ENCODE measurements at regions not wholly inside any gene's neighbourhood (a gene's known extent, or its start where the extent isn't known, plus 50 kb on each side); places are given as distances from the start of the nearest gene placed in this dataset.

GRCh38 chr3:69438476-69438875 is 52.6 kb upstream of the FRMD4B start:
- Histone ChIP-seq H4K20me1 (ENCODE audit: insufficient read depth, low read length) (no peaks in the 10 kb centered on the region), H3K79me2 (ENCODE audit: insufficient read depth, low read length) (no peaks in the 10 kb centered on the region), H3K36me3 (replicated peaks in 1 of 2; ENCODE audit: control insufficient read depth in 1 of 2, insufficient read depth in 2 of 2, low read length in 2 of 2) (no peaks in the 10 kb centered on the region), H3K9ac (ENCODE audit: insufficient read depth, low read length, poor library complexity, severe bottlenecking) (no peak overlapping the region), H3K9me3 (replicated peaks in 1 of 2; ENCODE audit: control insufficient read depth in 1 of 2, insufficient read depth in 1 of 2, low read length in 2 of 2) (no peaks in the 10 kb centered on the region), H3K4me2 (replicated peaks; ENCODE audit: extremely low read depth, low read length, poor library complexity, severe bottlenecking) (no peak overlapping the region), H3K4me1 (ENCODE audit: control insufficient read depth in 1 of 2, insufficient read depth in 2 of 2, low read length in 2 of 2) (peaks cover 18 to 19% of the 10 kb centered on the region in 2 donors), H3K27ac (ENCODE audit: low read depth in 1 of 2, low read length in 2 of 2) (no peak overlapping the region), H3K27me3 (ENCODE audit: control insufficient read depth in 2 of 2, insufficient read depth in 2 of 2, low read length in 2 of 2) (no peaks in the 10 kb centered on the region), H2AFZ (ENCODE audit: insufficient read depth, low read depth, low read length, poor library complexity, severe bottlenecking) (no peak overlapping the region), H3K4me3 (replicated peaks in 1 of 3; ENCODE audit: low read depth in 2 of 3, low read length in 3 of 3) (no peak overlapping the region)
- Mint-ChIP-seq H3K4me3 (no peak overlapping the region), H3K27me3 (ENCODE audit: low read depth in 3 of 3) (no peaks in the 10 kb centered on the region), H3K4me1 (peaks cover 34% of the 10 kb centered on the region), H3K9me3 (no peaks in the 10 kb centered on the region), H3K36me3 (no peaks in the 10 kb centered on the region), H3K27ac (peak overlapping the region in 2 of 7 donors; percentile 67 to 76)
- no CpG with 5 or more reads among the region's 1 CpG for WGBS (ENCODE audit: insufficient coverage)
- TF ChIP-seq, protein P1, sequence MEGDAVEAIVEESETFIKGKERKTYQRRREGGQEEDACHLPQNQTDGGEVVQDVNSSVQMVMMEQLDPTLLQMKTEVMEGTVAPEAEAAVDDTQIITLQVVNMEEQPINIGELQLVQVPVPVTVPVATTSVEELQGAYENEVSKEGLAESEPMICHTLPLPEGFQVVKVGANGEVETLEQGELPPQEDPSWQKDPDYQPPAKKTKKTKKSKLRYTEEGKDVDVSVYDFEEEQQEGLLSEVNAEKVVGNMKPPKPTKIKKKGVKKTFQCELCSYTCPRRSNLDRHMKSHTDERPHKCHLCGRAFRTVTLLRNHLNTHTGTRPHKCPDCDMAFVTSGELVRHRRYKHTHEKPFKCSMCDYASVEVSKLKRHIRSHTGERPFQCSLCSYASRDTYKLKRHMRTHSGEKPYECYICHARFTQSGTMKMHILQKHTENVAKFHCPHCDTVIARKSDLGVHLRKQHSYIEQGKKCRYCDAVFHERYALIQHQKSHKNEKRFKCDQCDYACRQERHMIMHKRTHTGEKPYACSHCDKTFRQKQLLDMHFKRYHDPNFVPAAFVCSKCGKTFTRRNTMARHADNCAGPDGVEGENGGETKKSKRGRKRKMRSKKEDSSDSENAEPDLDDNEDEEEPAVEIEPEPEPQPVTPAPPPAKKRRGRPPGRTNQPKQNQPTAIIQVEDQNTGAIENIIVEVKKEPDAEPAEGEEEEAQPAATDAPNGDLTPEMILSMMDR (IDR thresholded peaks at IDR 0.05) = no peak
- DNase-seq = no peak
- intact Hi-C loops (cut with micrococcal nuclease) = no loop called here

DNA sequence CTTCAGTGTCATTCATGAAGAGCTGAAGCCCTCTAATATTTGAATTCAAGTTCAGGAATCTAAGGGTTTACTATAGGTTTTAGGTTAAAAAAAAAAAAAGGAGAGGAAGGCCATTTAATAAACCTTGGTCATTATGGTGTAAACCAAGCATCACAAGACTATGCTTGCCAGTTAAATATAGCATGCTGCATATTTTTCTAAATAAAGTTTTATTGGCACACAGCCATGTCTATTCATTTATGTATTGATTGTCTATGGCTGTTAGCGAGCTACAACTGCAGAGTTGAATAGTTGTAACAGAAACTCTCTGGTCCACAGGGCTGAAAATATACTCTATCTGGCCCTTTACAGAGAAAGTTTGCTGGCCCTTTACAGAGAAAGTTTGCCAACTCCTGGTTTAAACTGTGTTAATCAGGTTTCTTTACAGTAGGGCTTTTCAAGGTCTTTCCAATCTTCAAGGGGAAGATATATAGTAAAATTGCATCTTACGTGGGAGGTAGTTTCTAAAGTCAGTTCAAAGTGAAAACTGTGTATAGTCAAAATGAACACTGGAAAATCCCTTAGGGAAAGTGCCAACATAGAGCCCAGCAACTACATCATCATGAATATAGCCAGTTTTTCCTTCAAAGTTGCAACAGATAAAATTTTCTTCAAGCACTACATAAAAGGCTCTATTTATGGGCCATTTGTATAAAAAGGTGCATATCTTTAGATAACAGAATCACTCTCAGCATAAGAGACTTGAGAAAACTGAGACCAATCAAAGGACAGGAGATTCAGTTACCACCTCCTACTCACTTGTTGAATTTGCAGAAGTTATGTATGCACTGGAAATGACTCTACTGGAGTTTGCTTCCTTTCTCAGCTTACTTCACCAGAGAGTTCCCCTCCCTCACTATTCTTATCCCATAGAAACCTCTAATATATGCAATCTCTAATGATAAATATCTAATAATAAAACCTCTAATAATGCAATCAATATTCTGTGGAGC is 49.7 kb upstream of the FRMD4B start:
- H3K4me3 Mint-ChIP-seq = no peak overlapping the region
- no peak overlapping the region for H3K4me3 ChIP-seq (replicated peaks in 1 of 3; ENCODE audit: low read depth in 2 of 3, low read length in 3 of 3)
- no peaks in the 10 kb centered on the region for H3K9me3 Mint-ChIP-seq
- no peaks in the 10 kb centered on the region for H3K27me3 ChIP-seq (ENCODE audit: control insufficient read depth in 2 of 2, insufficient read depth in 2 of 2, low read length in 2 of 2)
- no peaks in the 10 kb centered on the region for H3K79me2 ChIP-seq (ENCODE audit: insufficient read depth, low read length)
- no peak overlapping the region for H2AFZ ChIP-seq (ENCODE audit: insufficient read depth, low read depth, low read length, poor library complexity, severe bottlenecking)
- no peak overlapping the region for H3K4me2 ChIP-seq (replicated peaks; ENCODE audit: extremely low read depth, low read length, poor library complexity, severe bottlenecking)
- TF ChIP-seq, protein P1 (IDR thresholded peaks at IDR 0.05) = no peak
- peak overlapping the region in 2 of 7 donors; percentile 22 to 45 for H3K27ac Mint-ChIP-seq
- H3K27me3 Mint-ChIP-seq (ENCODE audit: low read depth in 3 of 3) = no peaks in the 10 kb centered on the region
- peaks cover 35% of the 10 kb centered on the region for H3K4me1 Mint-ChIP-seq
- H3K36me3 Mint-ChIP-seq = peaks cover 11 to 19% of the 10 kb centered on the region in 2 donors
- DNase-seq = peak in 1 of 3 donors; percentile 49
- no peaks in the 10 kb centered on the region for H4K20me1 ChIP-seq (ENCODE audit: insufficient read depth, low read length)
- peaks cover 3 to 7% of the 10 kb centered on the region in 2 donors for H3K36me3 ChIP-seq (replicated peaks in 1 of 2; ENCODE audit: control insufficient read depth in 1 of 2, insufficient read depth in 2 of 2, low read length in 2 of 2)
- H3K4me1 ChIP-seq (ENCODE audit: control insufficient read depth in 1 of 2, insufficient read depth in 2 of 2, low read length in 2 of 2) = peaks cover 18 to 20% of the 10 kb centered on the region in 2 donors
- H3K9me3 ChIP-seq (replicated peaks in 1 of 2; ENCODE audit: control insufficient read depth in 1 of 2, insufficient read depth in 1 of 2, low read length in 2 of 2) = no peaks in the 10 kb centered on the region
- no peak overlapping the region for H3K9ac ChIP-seq (ENCODE audit: insufficient read depth, low read length, poor library complexity, severe bottlenecking)
- no peak overlapping the region for H3K27ac ChIP-seq (ENCODE audit: low read depth in 1 of 2, low read length in 2 of 2)
- 100% methylated on average over 1 of the region's 2 CpGs for WGBS (ENCODE audit: insufficient coverage)
- intact Hi-C loops (cut with micrococcal nuclease) = no loop called here

Measured in CD14-positive monocyte (primary cell).